ENCODE measurements at regions not wholly inside any gene's neighbourhood (a gene's known extent, or its start where the extent isn't known, plus 50 kb on each side); places are given as distances from the start of the nearest gene placed in this dataset.
"Not testable (repeated sequence)": the region's sequence is repeated elsewhere in the genome, so short reads cannot be mapped to it uniquely, and the experiment has no call there.

- H3K27ac ChIP-seq (ENCODE audit: low read depth, low read length, severe bottlenecking) = no peak overlapping the region
- no peaks in the 10 kb centered on the region for H3K36me3 ChIP-seq (ENCODE audit: control insufficient read depth, insufficient read depth, low read length)
- no peak overlapping the region for H3K4me3 ChIP-seq (ENCODE audit: extremely low read depth, insufficient read depth, low read length, poor library complexity, severe bottlenecking)
- H3K9me3 ChIP-seq (ENCODE audit: control insufficient read depth, low read length) = peaks cover 7% of the 10 kb centered on the region
- no peaks in the 10 kb centered on the region for H3K4me1 ChIP-seq (ENCODE audit: control insufficient read depth, insufficient read depth, low read length, poor library complexity, severe bottlenecking)
These were observed 337.5 kb upstream of the ZNF608 start for GRCh38 chr5:125083981-125084380.

- WGBS, 2 experiments (ENCODE audit: insufficient coverage in 2 of 2) = no CpG with 5 or more reads among the region's 2 CpGs
- no peak overlapping the region for H3K27ac ChIP-seq (ENCODE audit: low read depth, low read length, severe bottlenecking)
These were observed 339.5 kb upstream of the ZNF608 start for GRCh38 chr5:125085797-125086505.

GRCh38 chr5:125088522-125089105 lies 342.2 kb upstream of the ZNF608 start:
- Histone ChIP-seq H3K9me3 (ENCODE audit: control insufficient read depth, low read length) (peaks cover 11% of the 10 kb centered on the region), H3K27ac (ENCODE audit: low read depth, low read length, severe bottlenecking) (no peak overlapping the region), H3K36me3 (ENCODE audit: control insufficient read depth, insufficient read depth, low read length) (no peaks in the 10 kb centered on the region), H3K4me1 (ENCODE audit: control insufficient read depth, insufficient read depth, low read length, poor library complexity, severe bottlenecking) (peaks cover 3% of the 10 kb centered on the region), H3K4me3 (ENCODE audit: extremely low read depth, insufficient read depth, low read length, poor library complexity, severe bottlenecking) (no peak overlapping the region)
- 93 to 94% methylated on average over 5 to 27 of the region's 27 CpGs for WGBS, 2 experiments (ENCODE audit: insufficient coverage in 2 of 2)

More at GRCh38 chr5:125085797-125086505, 339.5 kb upstream of the ZNF608 start:
- no peaks in the 10 kb centered on the region for H3K4me1 ChIP-seq (ENCODE audit: control insufficient read depth, insufficient read depth, low read length, poor library complexity, severe bottlenecking)
- H3K9me3 ChIP-seq (ENCODE audit: control insufficient read depth, low read length) = peaks cover 7% of the 10 kb centered on the region
- H3K36me3 ChIP-seq (ENCODE audit: control insufficient read depth, insufficient read depth, low read length) = no peaks in the 10 kb centered on the region
- no peak overlapping the region for H3K4me3 ChIP-seq (ENCODE audit: extremely low read depth, insufficient read depth, low read length, poor library complexity, severe bottlenecking)

GRCh38 chr5:125092138-125092537 lies 345.7 kb upstream of the ZNF608 start:
- H3K4me1 ChIP-seq (ENCODE audit: control insufficient read depth, insufficient read depth, low read length, poor library complexity, severe bottlenecking); H3K36me3 ChIP-seq (ENCODE audit: control insufficient read depth, insufficient read depth, low read length); H3K27ac ChIP-seq (ENCODE audit: low read depth, low read length, severe bottlenecking); H3K4me3 ChIP-seq (ENCODE audit: extremely low read depth, insufficient read depth, low read length, poor library complexity, severe bottlenecking): not testable (repeated sequence)
- 100% methylated on average over 1 to 2 of the region's 3 CpGs for WGBS, 2 experiments (ENCODE audit: insufficient coverage in 2 of 2)
- peaks cover 11% of the 10 kb centered on the region for H3K9me3 ChIP-seq (ENCODE audit: control insufficient read depth, low read length)

- Histone ChIP-seq H3K9me3 (ENCODE audit: control insufficient read depth, low read length) (peaks cover 4% of the 10 kb centered on the region), H3K4me3 (ENCODE audit: extremely low read depth, insufficient read depth, low read length, poor library complexity, severe bottlenecking) (no peak overlapping the region), H3K36me3 (ENCODE audit: control insufficient read depth, insufficient read depth, low read length) (no peaks in the 10 kb centered on the region), H3K27ac (ENCODE audit: low read depth, low read length, severe bottlenecking) (peak overlapping the region; percentile 20), H3K4me1 (ENCODE audit: control insufficient read depth, insufficient read depth, low read length, poor library complexity, severe bottlenecking) (peaks cover 9% of the 10 kb centered on the region)
- 76% methylated on average over 2 of the region's 3 CpGs; no CpG with 5 or more reads in 1 of the 2 experiments for WGBS, 2 experiments (ENCODE audit: insufficient coverage in 2 of 2)
These were observed 347.3 kb upstream of the ZNF608 start for GRCh38 chr5:125093776-125094175.

GRCh38 chr5:125100342-125100741 lies 353.9 kb upstream of the ZNF608 start:
- H3K27ac ChIP-seq (ENCODE audit: low read depth, low read length, severe bottlenecking) = no peak overlapping the region
- H3K4me1 ChIP-seq (ENCODE audit: control insufficient read depth, insufficient read depth, low read length, poor library complexity, severe bottlenecking) = no peaks in the 10 kb centered on the region
- 86 to 100% methylated on average over 1 of the region's 1 CpG for WGBS, 2 experiments (ENCODE audit: insufficient coverage in 2 of 2)
- H3K4me3 ChIP-seq (ENCODE audit: extremely low read depth, insufficient read depth, low read length, poor library complexity, severe bottlenecking) = no peak overlapping the region
- no peaks in the 10 kb centered on the region for H3K36me3 ChIP-seq (ENCODE audit: control insufficient read depth, insufficient read depth, low read length)
- no peaks in the 10 kb centered on the region for H3K9me3 ChIP-seq (ENCODE audit: control insufficient read depth, low read length)

GRCh38 chr5:125100951-125101350 lies 354.5 kb upstream of the ZNF608 start:
- no peak overlapping the region for H3K4me3 ChIP-seq (ENCODE audit: extremely low read depth, insufficient read depth, low read length, poor library complexity, severe bottlenecking)
- H3K4me1 ChIP-seq (ENCODE audit: control insufficient read depth, insufficient read depth, low read length, poor library complexity, severe bottlenecking) = no peaks in the 10 kb centered on the region
- H3K27ac ChIP-seq (ENCODE audit: low read depth, low read length, severe bottlenecking) = no peak overlapping the region
- no peaks in the 10 kb centered on the region for H3K36me3 ChIP-seq (ENCODE audit: control insufficient read depth, insufficient read depth, low read length)
- 93 to 96% methylated on average over 2 of the region's 4 CpGs for WGBS, 2 experiments (ENCODE audit: insufficient coverage in 2 of 2)
- no peaks in the 10 kb centered on the region for H3K9me3 ChIP-seq (ENCODE audit: control insufficient read depth, low read length)

- no peaks in the 10 kb centered on the region for H3K36me3 ChIP-seq (ENCODE audit: control insufficient read depth, insufficient read depth, low read length)
- no peaks in the 10 kb centered on the region for H3K9me3 ChIP-seq (ENCODE audit: control insufficient read depth, low read length)
- H3K4me3 ChIP-seq (ENCODE audit: extremely low read depth, insufficient read depth, low read length, poor library complexity, severe bottlenecking) = no peak overlapping the region
- no peaks in the 10 kb centered on the region for H3K4me1 ChIP-seq (ENCODE audit: control insufficient read depth, insufficient read depth, low read length, poor library complexity, severe bottlenecking)
- WGBS, 2 experiments (ENCODE audit: insufficient coverage in 2 of 2) = no CpG with 5 or more reads among the region's 1 CpG
- no peak overlapping the region for H3K27ac ChIP-seq (ENCODE audit: low read depth, low read length, severe bottlenecking)
These were observed 357.0 kb upstream of the ZNF608 start for GRCh38 chr5:125103459-125103858.

- Histone ChIP-seq H3K36me3 (ENCODE audit: control insufficient read depth, insufficient read depth, low read length) (no peaks in the 10 kb centered on the region), H3K4me1 (ENCODE audit: control insufficient read depth, insufficient read depth, low read length, poor library complexity, severe bottlenecking) (no peaks in the 10 kb centered on the region), H3K27ac (ENCODE audit: low read depth, low read length, severe bottlenecking) (no peak overlapping the region), H3K9me3 (ENCODE audit: control insufficient read depth, low read length) (no peaks in the 10 kb centered on the region), H3K4me3 (ENCODE audit: extremely low read depth, insufficient read depth, low read length, poor library complexity, severe bottlenecking) (no peak overlapping the region)
- WGBS, 2 experiments (ENCODE audit: insufficient coverage in 2 of 2) = no CpG with 5 or more reads among the region's 1 CpG
These were observed 359.8 kb upstream of the ZNF608 start for GRCh38 chr5:125106271-125106670.

- Histone ChIP-seq H3K36me3 (ENCODE audit: control insufficient read depth, insufficient read depth, low read length) (no peaks in the 10 kb centered on the region), H3K4me3 (ENCODE audit: extremely low read depth, insufficient read depth, low read length, poor library complexity, severe bottlenecking) (no peak overlapping the region), H3K4me1 (ENCODE audit: control insufficient read depth, insufficient read depth, low read length, poor library complexity, severe bottlenecking) (no peaks in the 10 kb centered on the region), H3K9me3 (ENCODE audit: control insufficient read depth, low read length) (no peaks in the 10 kb centered on the region), H3K27ac (ENCODE audit: low read depth, low read length, severe bottlenecking) (no peak overlapping the region)
These were observed 360.4 kb upstream of the ZNF608 start for GRCh38 chr5:125106881-125107280.

GRCh38 chr5:125109293-125109692 lies 362.9 kb upstream of the ZNF608 start:
- Histone ChIP-seq H3K36me3 (ENCODE audit: control insufficient read depth, insufficient read depth, low read length) (no peaks in the 10 kb centered on the region), H3K4me1 (ENCODE audit: control insufficient read depth, insufficient read depth, low read length, poor library complexity, severe bottlenecking) (no peaks in the 10 kb centered on the region), H3K9me3 (ENCODE audit: control insufficient read depth, low read length) (no peaks in the 10 kb centered on the region), H3K27ac (ENCODE audit: low read depth, low read length, severe bottlenecking) (no peak overlapping the region), H3K4me3 (ENCODE audit: extremely low read depth, insufficient read depth, low read length, poor library complexity, severe bottlenecking) (no peak overlapping the region)

Measured in mesodermal cell (in vitro differentiated cells).